ENCODE measurements at regions not wholly inside any gene's neighbourhood (a gene's known extent, or its start where the extent isn't known, plus 50 kb on each side); places are given as distances from the start of the nearest gene placed in this dataset.
"Not testable (repeated sequence)": the region's sequence is repeated elsewhere in the genome, so short reads cannot be mapped to it uniquely, and the experiment has no call there.

- DNase-seq (ENCODE audit: low read depth): no peak
Measured at GRCh38 chr6:71707059-71707458, 179.3 kb upstream of the RIMS1 start.

DNA sequence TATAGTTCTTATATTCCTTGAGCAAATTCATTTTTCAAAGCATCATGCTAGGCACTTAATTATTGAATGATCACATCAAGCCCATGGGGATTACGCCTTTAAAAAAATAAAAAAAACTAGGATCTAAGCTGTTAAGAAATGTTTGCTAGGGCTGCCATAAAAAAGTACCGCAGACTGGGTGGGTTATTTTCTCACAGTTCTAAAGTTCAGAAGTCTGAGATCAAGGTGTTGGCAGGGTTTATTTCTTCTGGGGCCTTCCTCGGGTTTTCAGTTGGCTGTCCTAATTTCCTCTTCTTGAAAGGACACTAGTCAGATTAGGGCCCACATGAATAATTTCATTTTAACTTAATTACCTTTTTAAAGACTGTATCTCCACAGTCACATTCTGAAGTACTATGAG, 165.6 kb upstream of the RIMS1 start:
- DNase-seq (ENCODE audit: low read depth): no peak

- DNase-seq (ENCODE audit: low read depth): peak; percentile 51
Measured at GRCh38 chr6:71721642-71722041, 164.7 kb upstream of the RIMS1 start.

- no peak for DNase-seq (ENCODE audit: low read depth)
Measured at GRCh38 chr6:71722736-71723135, 163.6 kb upstream of the RIMS1 start.

DNA sequence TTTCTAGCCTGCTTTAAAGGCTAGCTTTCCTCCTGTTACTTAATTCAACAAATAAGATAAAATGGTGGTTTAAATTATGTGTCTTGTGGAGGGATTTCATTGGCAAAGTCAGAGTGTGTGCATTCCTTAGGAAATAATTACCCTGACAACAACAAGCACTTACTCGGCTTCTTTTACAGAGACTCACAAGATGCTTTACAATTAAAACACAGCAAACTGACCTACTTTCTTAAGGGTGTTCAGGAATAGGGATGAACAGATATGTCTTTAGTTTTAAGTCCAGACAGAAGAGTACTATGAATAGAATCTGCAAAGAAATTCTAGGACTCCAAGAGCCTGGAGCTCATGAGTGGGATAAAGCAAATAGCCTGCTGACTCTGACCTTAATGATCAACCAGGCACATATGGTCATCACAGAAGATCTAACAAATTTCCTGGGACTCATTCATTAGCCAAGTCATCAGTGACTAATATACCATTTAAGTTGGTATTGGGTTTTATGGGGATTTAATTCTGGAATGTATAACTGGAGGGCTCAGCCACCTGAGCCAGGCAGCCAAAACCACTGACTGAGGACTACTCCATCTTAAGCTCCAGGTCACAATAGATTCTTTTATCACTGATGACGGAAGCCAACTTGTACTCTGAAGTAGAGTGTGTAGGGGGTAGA, 161.8 kb upstream of the RIMS1 start:
- DNase-seq (ENCODE audit: low read depth): no peak

GRCh38 chr6:71725126-71725470, 161.3 kb upstream of the RIMS1 start:
- no peak for DNase-seq (ENCODE audit: low read depth)

DNA sequence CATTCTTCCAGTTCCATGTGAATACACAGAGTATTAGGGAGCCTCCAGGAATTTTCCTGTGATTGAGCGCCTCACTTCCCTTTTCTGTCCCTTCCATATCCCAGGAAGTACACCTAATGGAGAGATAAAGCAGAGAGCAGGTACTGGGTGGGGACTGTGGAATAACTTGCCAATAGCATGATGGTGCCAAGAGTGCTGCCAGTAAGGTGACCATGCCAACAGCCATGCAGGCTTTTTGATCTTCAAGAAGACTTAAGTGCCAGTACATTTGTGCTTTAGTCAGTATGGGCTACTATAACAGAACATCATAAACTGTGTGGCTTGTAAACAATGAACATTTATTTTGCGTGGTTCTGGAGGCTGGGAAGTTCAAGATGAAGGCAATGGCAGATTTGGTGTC, 160.2 kb upstream of the RIMS1 start:
- DNase-seq (ENCODE audit: low read depth): no peak

- DNase-seq (ENCODE audit: low read depth): peak; percentile 48
Measured at GRCh38 chr6:71727632-71728294, 158.6 kb upstream of the RIMS1 start.

DNA sequence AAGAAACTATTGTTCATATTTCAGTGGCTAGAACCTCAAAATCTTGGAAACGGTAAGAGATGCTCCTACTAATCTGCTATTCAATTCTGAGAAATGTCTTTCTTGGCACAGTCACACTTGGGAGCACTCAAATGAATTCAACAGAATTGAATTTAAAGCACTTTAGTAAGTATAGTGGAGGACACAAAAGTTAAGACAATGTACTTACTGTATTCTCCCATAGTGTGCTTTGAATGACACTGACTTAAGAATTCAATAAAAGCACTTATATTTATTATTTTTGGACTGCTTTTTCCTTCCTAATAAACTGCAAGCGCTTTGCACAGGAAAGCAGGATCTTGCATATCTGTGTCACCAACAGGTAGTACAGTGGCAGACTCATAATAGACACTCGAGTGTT, 156.1 kb upstream of the RIMS1 start:
- no peak for DNase-seq (ENCODE audit: low read depth)

DNA sequence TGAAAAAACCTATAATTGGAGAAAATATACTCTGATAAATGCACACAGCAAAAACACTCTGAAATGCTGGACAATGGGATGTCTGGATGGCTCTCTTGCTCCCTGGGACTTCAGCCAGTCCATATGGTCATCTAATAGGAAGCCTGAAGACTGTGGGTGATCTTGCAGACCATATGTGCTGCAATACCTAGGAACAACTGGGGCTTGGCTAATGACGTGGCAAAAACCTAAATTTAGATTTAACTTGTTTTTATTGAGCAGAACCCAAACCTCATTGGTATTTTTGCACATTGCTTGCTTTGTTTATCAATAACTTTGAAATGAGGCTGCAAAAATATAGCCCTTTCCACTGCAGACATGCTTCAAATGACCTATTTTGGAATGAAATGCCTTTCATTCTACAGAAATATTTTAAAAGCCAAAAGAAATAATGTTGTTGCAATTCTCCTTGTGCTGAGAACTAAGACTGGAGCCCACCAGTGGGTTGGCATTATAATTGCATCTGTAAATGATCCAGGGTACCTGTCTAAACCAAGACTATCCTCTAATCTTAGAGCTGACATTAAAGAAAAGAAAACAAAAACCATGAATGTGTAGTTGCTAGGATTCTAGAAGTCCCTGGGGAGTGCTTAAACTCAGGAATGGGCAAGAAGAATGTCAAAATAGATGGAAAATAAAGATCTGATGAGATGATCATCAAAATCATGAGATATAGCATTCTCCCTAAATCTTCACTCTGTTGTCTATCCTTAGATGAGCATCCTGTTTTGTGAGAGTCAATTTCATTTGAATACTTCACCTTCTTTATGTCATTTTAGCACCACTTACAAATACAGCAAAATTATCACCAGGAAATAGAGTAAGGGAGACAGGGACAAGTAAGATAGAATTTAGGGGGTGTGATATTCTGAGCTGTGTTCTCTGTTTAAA, 152.1 kb upstream of the RIMS1 start:
- peak; percentile 32 for DNase-seq (ENCODE audit: low read depth)

GRCh38 chr6:71737953-71738352, 148.4 kb upstream of the RIMS1 start:
- peak; percentile 50 for DNase-seq (ENCODE audit: low read depth)

- DNase-seq (ENCODE audit: low read depth): no peak
Measured at GRCh38 chr6:71745525-71745924, 140.8 kb upstream of the RIMS1 start.

DNA sequence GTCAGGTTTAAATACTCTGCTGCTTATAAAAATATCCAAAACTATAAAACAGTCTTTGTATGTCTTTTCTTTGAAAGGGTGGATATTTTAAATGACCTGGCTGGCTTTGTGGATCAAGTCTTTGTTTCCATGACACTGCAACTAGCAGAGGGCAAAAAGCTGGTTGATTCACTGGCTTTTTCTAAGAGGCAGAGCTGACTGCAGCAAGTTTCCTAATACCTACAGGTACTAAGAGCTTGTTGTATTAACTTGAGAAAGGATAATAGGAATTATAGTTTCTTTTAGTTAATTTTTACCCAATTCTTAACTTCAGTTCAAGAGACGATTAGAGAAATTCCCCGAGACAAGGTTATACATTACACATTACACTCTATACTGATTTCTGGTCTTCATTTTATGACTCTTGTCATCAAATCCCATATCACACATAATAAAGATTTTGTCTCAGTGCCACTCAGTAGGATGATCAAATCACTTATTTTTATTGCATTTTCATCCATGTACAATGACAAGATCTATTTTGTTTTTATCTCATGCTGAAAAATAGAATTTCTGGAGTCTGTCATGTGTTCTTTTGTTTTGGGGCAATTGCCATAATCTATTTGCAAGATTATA, 120.1 kb upstream of the RIMS1 start:
- DNase-seq (ENCODE audit: low read depth): no peak

GRCh38 chr6:71766796-71767195, 119.6 kb upstream of the RIMS1 start:
- no peak for DNase-seq (ENCODE audit: low read depth)

- DNase-seq (ENCODE audit: low read depth): no peak
Measured at GRCh38 chr6:71768356-71768755, 118.0 kb upstream of the RIMS1 start.

- no peak for DNase-seq (ENCODE audit: low read depth)
Measured at GRCh38 chr6:71808865-71809264, 77.5 kb upstream of the RIMS1 start.

GRCh38 chr6:71810880-71811279, 75.5 kb upstream of the RIMS1 start:
- no peak for DNase-seq (ENCODE audit: low read depth)

GRCh38 chr6:71822625-71823024, 63.7 kb upstream of the RIMS1 start:
- DNase-seq (ENCODE audit: low read depth): peak; percentile 48

- not testable (repeated sequence) for DNase-seq (ENCODE audit: low read depth)
Measured at GRCh38 chr6:71832110-71832764, 54.1 kb upstream of the RIMS1 start.
